Activated effector memory CD4-positive, alpha-beta T cell treated with anti-CD3 and anti-CD28 coated beads, Interleukin-2, amount 50 U/mL, for 16 hours (primary cell): ENCODE measurements at regions not wholly inside any gene's neighbourhood (a gene's known extent, or its start where the extent isn't known, plus 50 kb on each side); places are given as distances from the start of the nearest gene placed in this dataset.
A peak's percentile ranks its signal among the peaks of the same experiment; 100 is the strongest.

Experiments used
- DNase-seq: peaks from one replicate; pipeline ENCODE4 v3.0.0-alpha.2; 2020

DNA sequence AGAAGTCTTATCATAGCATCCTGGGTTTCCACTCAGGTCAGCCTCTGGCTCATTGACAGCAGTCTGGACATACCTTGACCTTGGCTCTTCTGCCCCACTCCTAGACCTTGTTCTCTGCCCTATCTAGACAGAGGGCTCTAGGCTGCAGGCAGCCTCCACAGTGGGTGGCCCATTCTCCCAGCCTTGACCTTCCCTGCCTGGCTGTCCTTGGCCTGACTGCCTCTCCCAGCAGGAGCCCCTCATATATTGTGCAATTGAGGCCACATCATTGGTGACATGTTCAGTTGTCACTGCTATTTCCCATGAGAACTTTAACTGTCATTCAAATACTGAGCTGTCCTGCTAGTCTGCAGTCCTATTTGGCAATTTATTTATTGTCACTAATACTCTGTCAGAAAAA, 503.4 kb downstream of the PLXNA4 start:
- DNase-seq = no peak

DNA sequence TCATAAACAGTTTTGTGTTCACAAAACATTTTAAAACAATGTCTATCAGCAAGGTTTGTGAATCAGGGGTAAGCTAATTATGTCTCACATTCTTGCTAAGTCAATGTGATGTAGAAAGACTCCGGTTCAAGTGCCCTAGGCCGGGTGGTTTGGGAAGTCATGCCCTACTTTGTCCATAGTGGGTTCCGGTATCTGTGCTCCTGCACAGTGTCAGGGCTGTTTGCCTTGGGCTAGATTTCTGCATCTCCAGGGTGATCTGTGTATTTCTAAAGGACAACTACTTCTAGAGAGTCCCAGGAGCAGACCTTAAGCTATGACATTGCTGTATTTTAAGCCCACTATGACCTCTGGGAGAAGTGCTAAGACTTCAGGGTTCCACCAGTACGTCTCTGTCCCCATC, 504.1 kb downstream of the PLXNA4 start:
- DNase-seq = no peak

DNA sequence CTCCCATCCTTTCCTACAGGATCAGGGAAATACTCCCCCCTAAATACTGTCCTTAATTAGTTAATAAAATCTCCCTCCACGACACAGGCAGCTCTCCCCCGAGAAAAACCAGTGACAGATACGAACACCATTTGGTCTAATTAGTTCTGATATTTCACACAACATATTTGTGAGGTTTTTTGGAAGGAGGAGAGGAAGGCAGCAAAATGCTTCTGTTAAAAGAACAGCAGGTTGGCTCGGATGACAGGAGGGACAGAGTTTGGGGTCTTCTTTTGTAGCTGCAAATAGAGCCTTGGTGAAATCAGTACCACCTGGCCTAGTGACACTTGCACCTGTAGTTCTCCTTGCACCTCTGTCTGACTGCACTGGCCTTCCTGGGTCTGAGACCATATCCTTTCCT, 507.0 kb downstream of the PLXNA4 start:
- DNase-seq = no peak

DNA sequence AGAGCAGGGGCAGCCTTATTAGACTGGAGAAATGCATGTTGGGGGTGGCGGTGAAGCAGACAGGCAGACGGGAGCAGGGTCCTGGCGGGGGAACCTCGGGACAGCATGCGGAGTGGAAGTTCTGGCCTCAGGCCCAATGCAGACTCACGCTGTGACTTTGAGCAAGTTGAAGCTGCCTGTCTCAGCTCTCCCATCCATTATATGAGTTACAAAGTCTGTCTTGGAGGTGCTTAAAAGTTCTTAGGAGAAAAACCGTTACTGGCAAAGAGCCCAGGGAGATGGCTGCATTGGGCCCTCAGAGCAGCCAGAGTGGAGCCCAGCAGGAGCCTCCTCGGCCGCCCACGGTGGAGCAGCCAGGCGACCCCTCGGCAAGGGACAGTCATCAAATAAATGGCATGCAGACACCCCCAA, 509.5 kb downstream of the PLXNA4 start:
- no peak for DNase-seq

- DNase-seq = no peak
These were observed 509.7 kb upstream of the PODXL start for GRCh38 chr7:132065989-132066603.

GRCh38 chr7:132065193-132065988, 509.0 kb upstream of the PODXL start:
- no peak for DNase-seq

DNA sequence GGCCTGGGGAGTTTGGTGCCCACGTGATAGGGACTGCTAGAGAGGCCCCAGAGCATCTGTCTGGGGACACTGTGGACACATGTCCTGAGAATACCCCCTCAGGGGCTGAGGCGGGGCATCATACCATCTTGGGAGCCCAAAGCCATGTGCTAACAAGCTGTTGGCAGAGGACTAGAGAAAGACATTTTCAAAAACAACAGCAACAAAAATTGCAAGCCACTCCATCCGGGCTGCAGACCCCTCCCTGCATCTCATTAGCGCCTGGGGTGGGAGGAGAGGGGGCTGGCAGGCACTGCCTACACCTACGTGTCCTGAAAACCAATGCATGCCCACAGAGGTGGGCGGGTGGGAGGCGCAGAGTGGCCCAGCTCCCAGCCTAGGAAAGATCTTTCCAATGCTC, 507.4 kb upstream of the PODXL start:
- DNase-seq = no peak

DNA sequence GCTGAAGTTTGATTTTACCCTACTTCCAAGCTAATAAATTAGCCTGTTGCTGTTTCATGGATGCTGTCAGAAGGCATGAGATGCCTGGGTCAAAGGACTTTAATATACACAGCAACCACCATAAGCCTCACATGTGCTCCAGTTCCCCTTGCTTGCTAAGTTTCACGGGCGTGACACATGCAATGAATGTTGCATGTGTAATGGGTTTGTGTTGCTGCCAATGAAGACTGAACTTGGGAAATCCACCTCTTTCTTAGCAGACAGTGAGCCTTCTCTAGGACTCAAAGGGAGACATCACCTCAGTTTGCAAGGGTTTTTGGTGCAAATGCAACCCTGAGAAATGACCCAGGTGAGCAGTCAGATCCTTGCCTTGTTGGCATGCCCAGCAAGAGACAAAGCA, 505.5 kb upstream of the PODXL start:
- DNase-seq = no peak

DNA sequence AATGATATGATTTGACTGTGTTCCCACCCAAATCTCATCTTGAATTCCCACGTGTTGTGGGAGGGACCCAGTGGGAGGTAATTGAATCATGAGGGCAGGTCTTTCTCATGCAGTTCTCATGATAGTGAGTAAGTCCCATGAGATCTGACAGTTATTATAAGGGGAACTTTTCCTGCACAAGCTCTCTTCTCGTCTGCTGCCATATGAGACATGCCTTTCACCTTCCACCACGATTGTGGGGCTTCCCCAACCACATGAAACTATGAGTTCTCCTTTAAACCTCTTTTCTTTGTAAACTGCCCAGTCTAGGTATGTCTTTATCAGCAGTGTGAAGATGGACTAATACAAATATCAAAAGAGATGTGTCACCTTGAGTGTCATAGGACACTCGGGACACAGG, 502.7 kb upstream of the PODXL start:
- no peak for DNase-seq

- DNase-seq = no peak
These were observed 499.1 kb upstream of the PODXL start for GRCh38 chr7:132055336-132056120.

GRCh38 chr7:132053871-132054270, 497.4 kb upstream of the PODXL start:
- DNase-seq = no peak

- DNase-seq = no peak
These were observed 494.9 kb upstream of the PODXL start for GRCh38 chr7:132051311-132051710.

GRCh38 chr7:132049462-132050304, 493.3 kb upstream of the PODXL start:
- peak; percentile 64 for DNase-seq

DNA sequence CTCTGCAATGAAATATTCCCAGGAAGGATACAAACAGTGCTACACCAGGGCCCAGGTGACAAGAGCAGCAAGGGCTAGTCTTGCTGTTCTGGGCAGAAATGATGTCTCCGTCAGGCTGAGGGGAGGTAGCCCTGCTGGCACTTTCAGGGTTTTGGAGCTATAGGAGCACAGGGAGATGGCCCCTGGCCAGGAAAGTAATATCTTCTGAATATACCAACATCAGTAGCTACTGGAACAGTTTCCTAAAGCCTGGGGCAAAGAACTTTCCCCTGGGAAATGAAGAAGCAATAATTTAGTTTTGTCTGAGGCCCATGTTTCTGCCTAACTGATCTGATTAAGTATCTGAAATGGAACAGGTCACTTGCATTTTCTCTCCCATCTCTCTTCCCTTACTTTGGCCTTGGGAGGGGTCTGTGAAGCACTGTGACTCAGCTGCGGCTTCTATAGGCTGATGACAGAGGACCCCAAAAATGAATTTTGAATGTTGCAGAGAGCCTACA, 489.1 kb upstream of the PODXL start:
- DNase-seq = no peak

DNA sequence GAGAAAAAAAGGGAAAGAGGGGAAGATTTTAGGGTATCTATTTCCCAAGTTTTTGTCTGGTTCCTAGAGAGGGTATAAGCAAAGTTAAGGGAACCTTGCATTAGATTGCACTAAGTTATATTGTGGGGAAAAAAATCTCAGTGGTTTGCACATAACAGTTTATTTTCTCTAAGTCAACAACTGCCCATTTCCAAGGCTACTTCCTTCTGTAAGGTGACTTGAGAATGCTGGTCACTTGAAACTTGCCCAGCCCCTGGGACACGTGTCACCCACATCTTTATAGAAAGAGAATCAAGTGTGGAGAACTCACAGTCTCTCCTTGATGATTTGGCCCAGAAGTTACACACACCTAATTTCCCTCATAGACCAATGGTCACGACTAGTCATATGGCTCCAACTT, 488.6 kb upstream of the PODXL start:
- no peak for DNase-seq

DNA sequence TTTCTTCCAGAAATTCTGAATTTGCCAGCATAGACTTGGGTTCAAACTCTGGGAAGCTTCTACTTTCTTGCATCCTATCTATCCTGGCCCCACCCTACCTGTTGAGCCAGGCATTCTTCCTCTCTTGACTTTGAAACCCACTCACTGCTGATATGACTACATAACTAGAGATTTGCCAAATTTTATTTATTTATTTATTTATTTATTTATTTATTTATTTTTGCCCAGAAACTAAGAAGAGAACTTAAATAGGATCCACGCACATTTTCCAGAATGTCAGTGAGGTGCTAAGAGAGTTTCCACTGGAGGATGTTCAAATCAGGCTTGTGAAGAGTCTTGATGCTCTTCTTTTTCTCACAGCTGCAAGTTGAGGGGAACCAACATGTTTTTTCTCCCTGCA, 487.8 kb upstream of the PODXL start:
- no peak for DNase-seq

DNA sequence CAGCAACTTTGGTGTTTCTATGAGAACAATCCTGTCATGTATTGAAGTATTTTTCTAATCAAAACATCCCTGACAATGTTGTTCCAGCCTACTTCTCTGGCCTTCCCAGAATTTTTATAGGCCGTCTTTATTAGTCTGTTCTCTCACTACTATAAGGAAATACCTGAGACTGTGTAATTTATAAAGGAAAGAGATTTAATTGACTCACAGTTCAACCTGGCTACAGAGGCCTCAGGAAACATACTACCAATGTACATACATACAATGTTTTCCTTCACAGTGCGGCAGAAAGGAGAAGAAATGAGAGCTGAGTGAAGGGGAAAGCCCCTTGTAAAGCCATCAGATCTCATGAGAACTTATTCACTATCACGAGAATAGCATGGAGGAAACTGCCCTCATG, 484.7 kb upstream of the PODXL start:
- no peak for DNase-seq

DNA sequence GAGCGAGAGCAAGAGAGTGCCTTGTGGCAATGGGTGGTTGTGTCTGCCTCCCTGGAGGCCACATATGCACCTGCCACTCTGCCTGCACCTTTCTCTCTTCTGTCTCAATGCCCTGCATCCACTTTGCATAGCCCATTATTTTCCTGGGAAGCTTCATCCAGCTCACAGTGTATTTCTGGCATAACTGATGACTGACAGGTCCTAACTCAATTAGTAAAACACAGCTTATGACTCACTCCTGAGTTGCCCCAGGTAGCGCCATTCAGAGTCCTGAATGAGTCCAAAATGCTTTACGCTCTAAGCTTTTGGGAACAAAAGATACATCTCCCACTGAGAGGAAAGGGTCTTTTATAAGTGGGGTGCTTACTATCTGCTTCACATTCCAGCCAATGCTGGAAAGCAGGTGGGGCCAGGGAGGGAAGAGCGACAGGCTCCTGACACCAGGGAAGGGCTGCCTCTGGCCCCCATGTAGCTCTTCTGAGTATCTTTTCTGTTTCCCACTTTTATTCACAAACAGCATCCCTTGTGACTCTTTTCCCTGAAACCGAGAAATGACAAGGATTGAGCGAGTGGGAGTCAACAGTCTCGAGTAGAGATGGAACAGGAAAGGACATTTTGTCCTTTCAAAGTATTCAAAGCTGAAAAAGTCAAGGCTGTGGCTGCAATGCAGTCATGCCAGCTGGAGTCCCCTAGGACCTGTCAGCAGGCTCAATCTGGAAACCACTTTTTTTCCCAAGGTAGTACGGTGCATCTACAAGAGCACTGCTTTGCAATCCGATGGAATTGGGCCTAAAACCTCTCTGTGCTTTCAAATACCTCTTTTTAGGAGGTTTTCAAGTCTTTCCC, 479.3 kb upstream of the PODXL start:
- no peak for DNase-seq

DNA sequence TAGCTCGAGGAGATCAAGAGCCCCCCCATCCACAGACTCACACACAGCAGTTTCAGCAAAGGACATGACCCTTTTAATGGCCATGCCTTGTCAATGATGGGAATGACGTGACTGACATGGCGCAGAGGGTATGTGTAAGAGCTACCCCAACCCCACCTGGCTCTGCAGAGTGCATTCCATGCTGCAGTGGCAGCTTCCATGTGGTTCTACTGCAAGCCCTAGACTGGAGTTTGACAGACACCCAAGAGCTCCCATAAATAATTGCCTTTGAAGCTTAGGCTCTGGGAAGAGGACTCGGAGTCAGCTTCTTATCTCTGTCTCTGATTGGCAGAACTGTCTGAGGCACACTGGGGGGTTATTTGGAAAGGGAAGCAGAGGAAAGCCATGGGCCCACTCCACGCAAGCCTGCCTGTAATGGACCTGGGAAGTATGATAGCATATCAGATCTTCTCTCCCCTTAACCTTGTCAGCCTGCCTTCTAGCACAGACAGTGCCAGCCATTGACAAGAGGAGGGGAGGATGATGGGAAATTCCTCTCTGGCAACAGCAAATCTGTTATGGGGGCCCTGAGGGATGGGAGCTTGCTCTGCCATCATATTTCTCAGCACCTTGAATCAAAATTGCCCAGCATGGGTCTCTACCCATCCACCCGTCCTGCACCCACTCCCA, 478.5 kb upstream of the PODXL start:
- no peak for DNase-seq

GRCh38 chr7:132030883-132031282, 474.5 kb upstream of the PODXL start:
- DNase-seq = no peak

DNA sequence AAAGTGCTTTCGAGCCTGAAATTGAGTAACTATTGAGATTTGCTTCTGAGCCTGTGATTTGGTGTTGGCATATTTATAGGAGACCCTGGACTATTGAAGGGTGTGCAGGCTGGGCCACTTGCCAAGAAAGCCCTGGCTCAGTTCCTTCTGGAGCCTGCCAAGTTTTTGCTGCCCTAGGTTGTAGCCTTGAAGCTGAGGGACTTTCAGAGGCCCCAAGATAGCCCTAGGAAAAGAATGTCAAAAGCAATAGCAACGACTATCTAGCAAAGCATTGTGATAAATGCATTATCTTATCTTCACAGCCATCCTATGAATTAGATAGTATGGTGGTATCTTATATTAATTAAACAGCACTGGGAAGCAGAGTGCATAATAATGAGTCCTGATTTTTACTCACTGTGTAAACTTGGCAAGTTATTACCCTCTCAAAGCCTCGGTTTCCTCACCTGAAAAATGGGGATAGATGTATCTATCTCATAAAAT, 473.7 kb upstream of the PODXL start:
- DNase-seq = no peak
